GM12878 (cell line): ENCODE measurements at regions not wholly inside any gene's neighbourhood (a gene's known extent, or its start where the extent isn't known, plus 50 kb on each side); places are given as distances from the start of the nearest gene placed in this dataset.

ENCODE experiments used
- ASH2L ChIP-seq: fragments of 300-600, 200-600 bp; sonication (generic); IDR thresholded peaks from 2 replicates; pipeline ENCODE4 v1.6.1; 2017; ENCODE audit warnings: low read depth, mild to moderate bottlenecking, borderline replicate concordance
- CHD1 ChIP-seq: IDR thresholded peaks from 2 replicates; pipeline ENCODE4 v1.6.1; 2012; ENCODE audit warnings: low read depth, low read length, improper control_type of control experiment
- EP300 ChIP-seq, 2 experiments: fragments of 150-350 bp in 1 of 2; IDR thresholded peaks; 2 replicates each; pipeline ENCODE4 v1.6.1; 2011 to 2012; ENCODE audit warnings: low read depth in 2 of 2, low read length in 2 of 2, borderline replicate concordance in 1 of 2, improper control_type of control experiment in 1 of 2, inconsistent platforms in 1 of 2; ENCODE audit not compliant: control insufficient read depth in 1 of 2
- NFIC ChIP-seq: IDR thresholded peaks from 2 replicates; pipeline ENCODE4 v1.6.1; 2012; ENCODE audit warnings: low read depth, mild to moderate bottlenecking, inconsistent platforms, low read length, moderate library complexity
- NRF1 ChIP-seq: conservative IDR thresholded peaks from 2 replicates; pipeline ENCODE4 v1.6.1; 2011; ENCODE audit warnings: mild to moderate bottlenecking, low read depth, low read length, improper control_type of control experiment
- RFX5 ChIP-seq: IDR thresholded peaks from 2 replicates; pipeline ENCODE4 v1.6.1; 2011; ENCODE audit warnings: low read depth, low read length, improper control_type of control experiment
- TCF7 ChIP-seq: IDR thresholded peaks from 2 replicates; pipeline ENCODE4 v1.6.1; 2014; ENCODE audit warnings: antibody characterized with exemption, borderline replicate concordance
- ZBED1 ChIP-seq: IDR thresholded peaks from 2 replicates; pipeline ENCODE4 v1.6.1; 2016; ENCODE audit warnings: borderline replicate concordance
- ZNF24 ChIP-seq: fragments of 450-650 bp; IDR thresholded peaks from 2 replicates; pipeline ENCODE4 v1.6.1; 2017; ENCODE audit warnings: antibody characterized with exemption, mild to moderate bottlenecking
- TF ChIP-seq, protein P1 (sequence below), 3 experiments: IDR thresholded peaks in 2 of 3; conservative IDR thresholded peaks in 1 of 3; 2 replicates each; pipeline ENCODE4 v1.5.1; 2011; ENCODE audit warnings: low read depth in 3 of 3, low read length in 3 of 3, mild to moderate bottlenecking in 3 of 3, control low read depth in 2 of 3, moderate library complexity in 2 of 3, inconsistent platforms in 1 of 3, mixed read lengths in 1 of 3; ENCODE audit not compliant: control insufficient read depth in 2 of 3, insufficient read depth in 1 of 3; ENCODE audit errors: extremely low read depth in 1 of 3
- TF ChIP-seq, protein P2 (sequence below): fragments of 450-650 bp; formaldehyde crosslinking; IDR thresholded peaks from 2 replicates; pipeline ENCODE4 v1.4.0; 2022; ENCODE audit warnings: mild to moderate bottlenecking, moderate library complexity

GRCh38 chr9:73872701-73873100 is 624.4 kb upstream of the RORB start:
- TF ChIP-seq ASH2L (no peak), NRF1 (no peak), ZNF24 (no peak), EP300 (IDR thresholded peaks at IDR 0.05; ENCODE audit: borderline replicate concordance in 1 of 2, control insufficient read depth in 1 of 2, low read depth in 2 of 2, low read length in 2 of 2) (no peak), TCF7 (no peak), ZBED1 (no peak), CHD1 (no peak), RFX5 (no peak), NFIC (no peak)
- TF ChIP-seq, protein P1, sequence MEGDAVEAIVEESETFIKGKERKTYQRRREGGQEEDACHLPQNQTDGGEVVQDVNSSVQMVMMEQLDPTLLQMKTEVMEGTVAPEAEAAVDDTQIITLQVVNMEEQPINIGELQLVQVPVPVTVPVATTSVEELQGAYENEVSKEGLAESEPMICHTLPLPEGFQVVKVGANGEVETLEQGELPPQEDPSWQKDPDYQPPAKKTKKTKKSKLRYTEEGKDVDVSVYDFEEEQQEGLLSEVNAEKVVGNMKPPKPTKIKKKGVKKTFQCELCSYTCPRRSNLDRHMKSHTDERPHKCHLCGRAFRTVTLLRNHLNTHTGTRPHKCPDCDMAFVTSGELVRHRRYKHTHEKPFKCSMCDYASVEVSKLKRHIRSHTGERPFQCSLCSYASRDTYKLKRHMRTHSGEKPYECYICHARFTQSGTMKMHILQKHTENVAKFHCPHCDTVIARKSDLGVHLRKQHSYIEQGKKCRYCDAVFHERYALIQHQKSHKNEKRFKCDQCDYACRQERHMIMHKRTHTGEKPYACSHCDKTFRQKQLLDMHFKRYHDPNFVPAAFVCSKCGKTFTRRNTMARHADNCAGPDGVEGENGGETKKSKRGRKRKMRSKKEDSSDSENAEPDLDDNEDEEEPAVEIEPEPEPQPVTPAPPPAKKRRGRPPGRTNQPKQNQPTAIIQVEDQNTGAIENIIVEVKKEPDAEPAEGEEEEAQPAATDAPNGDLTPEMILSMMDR (IDR thresholded peaks at IDR 0.05 in 2 of 3, conservative IDR thresholded peaks at IDR 0.05 in 1 of 3; ENCODE audit: control insufficient read depth in 2 of 3, extremely low read depth in 1 of 3, insufficient read depth in 1 of 3, low read depth in 3 of 3, low read length in 3 of 3), result no peak
- TF ChIP-seq, protein P2, sequence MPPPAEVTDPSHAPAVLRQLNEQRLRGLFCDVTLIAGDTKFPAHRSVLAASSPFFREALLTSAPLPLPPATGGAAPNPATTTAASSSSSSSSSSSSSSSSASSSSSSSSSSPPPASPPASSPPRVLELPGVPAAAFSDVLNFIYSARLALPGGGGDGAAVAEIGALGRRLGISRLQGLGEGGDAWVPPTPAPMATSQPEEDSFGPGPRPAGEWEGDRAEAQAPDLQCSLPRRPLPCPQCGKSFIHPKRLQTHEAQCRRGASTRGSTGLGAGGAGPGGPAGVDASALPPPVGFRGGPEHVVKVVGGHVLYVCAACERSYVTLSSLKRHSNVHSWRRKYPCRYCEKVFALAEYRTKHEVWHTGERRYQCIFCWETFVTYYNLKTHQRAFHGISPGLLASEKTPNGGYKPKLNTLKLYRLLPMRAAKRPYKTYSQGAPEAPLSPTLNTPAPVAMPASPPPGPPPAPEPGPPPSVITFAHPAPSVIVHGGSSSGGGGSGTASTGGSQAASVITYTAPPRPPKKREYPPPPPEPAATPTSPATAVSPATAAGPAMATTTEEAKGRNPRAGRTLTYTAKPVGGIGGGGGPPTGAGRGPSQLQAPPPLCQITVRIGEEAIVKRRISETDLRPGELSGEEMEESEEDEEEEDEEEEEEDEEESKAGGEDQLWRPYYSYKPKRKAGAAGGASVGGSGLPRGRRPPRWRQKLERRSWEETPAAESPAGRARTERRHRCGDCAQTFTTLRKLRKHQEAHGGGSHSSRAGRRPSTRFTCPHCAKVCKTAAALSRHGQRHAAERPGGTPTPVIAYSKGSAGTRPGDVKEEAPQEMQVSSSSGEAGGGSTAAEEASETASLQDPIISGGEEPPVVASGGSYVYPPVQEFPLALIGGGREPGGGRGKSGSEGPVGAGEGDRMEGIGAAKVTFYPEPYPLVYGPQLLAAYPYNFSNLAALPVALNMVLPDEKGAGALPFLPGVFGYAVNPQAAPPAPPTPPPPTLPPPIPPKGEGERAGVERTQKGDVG, result no peak
